SK-N-SH (cell line): ENCODE measurements at regions not wholly inside any gene's neighbourhood (a gene's known extent, or its start where the extent isn't known, plus 50 kb on each side); places are given as distances from the start of the nearest gene placed in this dataset.
"Not testable (repeated sequence)": the region's sequence is repeated elsewhere in the genome, so short reads cannot be mapped to it uniquely, and the experiment has no call there.

Experiments used
- CTCF ChIA-PET: fragments of 300-600, 350-600 bp; formaldehyde crosslinking; extraction: SDS; loops from one replicate; lab custom pipeline; 2021; lab: Yijun Ruan, JAX
- POLR2A ChIA-PET: fragments of 350-600 bp; sonication (Branson Sonifier 250); formaldehyde crosslinking; extraction: SDS; loops from one replicate; lab custom pipeline; 2020; ENCODE audit warnings: antibody characterized with exemption, inconsistent platforms; lab: Yijun Ruan, JAX
- DNase-seq: peaks from one replicate; pipeline ENCODE4 v3.0.0; 2012
- H2AFZ ChIP-seq: fragments of 200-600 bp; sonication (generic); 2 replicates; pipeline ENCODE4 v1.8.1; 2016; ENCODE audit warnings: antibody characterized with exemption, mild to moderate bottlenecking, low read depth
- H3F3A ChIP-seq: fragments of 200-600 bp; sonication (generic); replicated peaks from 2 replicates; pipeline ENCODE3; 2016; ENCODE audit warnings: antibody characterized with exemption, mild to moderate bottlenecking; ENCODE audit not compliant: insufficient read depth
- H3K27ac ChIP-seq, 2 experiments: fragments of 200-500 bp in 1 of 2; fragments of 200-600 bp in 1 of 2; sonication (Bioruptor generic) in 1 of 2; sonication (generic), shearing (Covaris generic) in 1 of 2; 2 replicates each; pipeline versions ENCODE4 v1.5.1 to v1.6.1; 2014 to 2016; ENCODE audit warnings: low read depth in 2 of 2, inconsistent platforms in 1 of 2, low read length in 1 of 2, mild to moderate bottlenecking in 1 of 2, mixed read lengths in 1 of 2
- H3K27me3 ChIP-seq: fragments of 200-600 bp; sonication (generic), shearing (Covaris generic); 2 replicates; pipeline ENCODE4 v1.6.1; 2016; ENCODE audit warnings: mixed run types; ENCODE audit not compliant: insufficient read depth
- H3K36me3 ChIP-seq, 2 experiments: fragments of 200-500 bp in 1 of 2; fragments of 200-600 bp in 1 of 2; sonication (Bioruptor generic) in 1 of 2; sonication (generic) in 1 of 2; replicated peaks in 1 of 2; 2 replicates each; pipeline versions ENCODE3 to v1.5.1; 2014 to 2016; ENCODE audit warnings: low read length in 1 of 2, mild to moderate bottlenecking in 1 of 2; ENCODE audit not compliant: insufficient read depth in 2 of 2, control insufficient read depth in 1 of 2
- H3K4me1 ChIP-seq, 2 experiments: fragments of 200-500 bp in 1 of 2; fragments of 200-600 bp in 1 of 2; sonication (Bioruptor generic) in 1 of 2; sonication (generic), shearing (Covaris generic) in 1 of 2; 2 replicates each; pipeline versions ENCODE4 v1.5.1 to v1.6.1; 2014 to 2016; ENCODE audit warnings: low read depth in 1 of 2, low read length in 1 of 2, mixed run types in 1 of 2; ENCODE audit not compliant: insufficient read depth in 2 of 2, control insufficient read depth in 1 of 2
- H3K4me2 ChIP-seq: fragments of 200-600 bp; sonication (generic), shearing (Covaris generic); 2 replicates; pipeline ENCODE4 v1.6.1; 2017; ENCODE audit warnings: mixed run types
- H3K4me3 ChIP-seq, 2 experiments: fragments of 200-500 bp in 1 of 2; fragments of 200-600 bp in 1 of 2; sonication (Bioruptor generic) in 1 of 2; sonication (generic), shearing (Covaris generic) in 1 of 2; 2 replicates each; pipeline versions ENCODE4 v1.5.1 to v1.8.1; 2014 to 2016; ENCODE audit warnings: low read depth in 2 of 2, inconsistent platforms in 1 of 2, low read length in 1 of 2, mild to moderate bottlenecking in 1 of 2, mixed read lengths in 1 of 2, moderate library complexity in 1 of 2
- H3K79me2 ChIP-seq: fragments of 200-600 bp; sonication (generic); 2 replicates; pipeline ENCODE4 v1.8.1; 2017; ENCODE audit warnings: mild to moderate bottlenecking; ENCODE audit not compliant: insufficient read depth
- H3K9ac ChIP-seq: fragments of 200-600 bp; sonication (generic); 2 replicates; pipeline ENCODE4 v1.6.1; 2017; ENCODE audit warnings: mixed run types
- H3K9me2 ChIP-seq: fragments of 200-600 bp; sonication (generic); 2 replicates; pipeline ENCODE4 v1.6.1; 2017; ENCODE audit warnings: mixed run types
- H3K9me3 ChIP-seq: fragments of 200-600 bp; sonication (generic); 2 replicates; pipeline ENCODE4 v1.6.1; 2017; ENCODE audit warnings: mixed run types, mild to moderate bottlenecking, moderate library complexity
- H4K20me1 ChIP-seq: fragments of 200-600 bp; sonication (generic); 2 replicates; pipeline ENCODE4 v1.6.1; 2017; ENCODE audit warnings: mild to moderate bottlenecking, mixed run types; ENCODE audit not compliant: insufficient read depth
- EP300 ChIP-seq, 2 experiments: IDR thresholded peaks; 2 replicates each; pipeline versions ENCODE4 v1.4.0 to v1.6.1; 2012; ENCODE audit warnings: borderline replicate concordance in 1 of 2, low read depth in 1 of 2, low read length in 1 of 2
- EZH2phosphoT487 ChIP-seq: fragments of 200-600 bp; sonication (generic); IDR thresholded peaks from 2 replicates; pipeline ENCODE4 v1.6.1; 2017; ENCODE audit warnings: low read depth, mixed run types, mild to moderate bottlenecking, antibody characterized with exemption, moderate library complexity, borderline replicate concordance
- FOXM1 ChIP-seq: IDR thresholded peaks from 2 replicates; pipeline ENCODE4 v1.4.0; 2012; ENCODE audit warnings: low read depth, mild to moderate bottlenecking
- GABPA ChIP-seq: IDR thresholded peaks from 2 replicates; pipeline ENCODE4 v1.4.0; 2012; ENCODE audit warnings: low read depth, mild to moderate bottlenecking
- JUND ChIP-seq: IDR thresholded peaks from 2 replicates; pipeline ENCODE4 v1.4.0; 2012
- MAX ChIP-seq: IDR thresholded peaks from 2 replicates; pipeline ENCODE4 v1.4.0; 2012; ENCODE audit warnings: low read depth
- NRF1 ChIP-seq: IDR thresholded peaks from 2 replicates; pipeline ENCODE4 v1.6.1; 2012; ENCODE audit warnings: low read depth, mild to moderate bottlenecking, low read length
- REST ChIP-seq: IDR thresholded peaks from 2 replicates; pipeline ENCODE4 v1.6.1; 2012; ENCODE audit warnings: mild to moderate bottlenecking, low read depth, low read length, moderate library complexity
- SMC3 ChIP-seq: IDR thresholded peaks from 2 replicates; pipeline ENCODE4 v1.6.1; 2012; ENCODE audit warnings: low read depth, low read length, improper control_type of control experiment
- TAF1 ChIP-seq: IDR thresholded peaks from 2 replicates; pipeline ENCODE4 v1.6.1; 2012; ENCODE audit warnings: low read depth, mild to moderate bottlenecking, low read length, moderate library complexity, borderline replicate concordance
- TEAD4 ChIP-seq: IDR thresholded peaks from 2 replicates; pipeline ENCODE4 v1.4.0; 2012; ENCODE audit warnings: mild to moderate bottlenecking, borderline replicate concordance; ENCODE audit not compliant: insufficient read depth
- WGBS: methylation state at CpG from one replicate; pipeline ENCODE4 v1.1.6; 2017; ENCODE audit warnings: low lambda C conversion rate; 5-methylcytosine and 5-hydroxymethylcytosine counted together
- TF ChIP-seq, protein P1 (sequence below): fragments of 150-350 bp; IDR thresholded peaks from 2 replicates; pipeline ENCODE4 v1.6.1; 2017; ENCODE audit warnings: antibody characterized with exemption, low read length, low read depth, borderline replicate concordance

DNA sequence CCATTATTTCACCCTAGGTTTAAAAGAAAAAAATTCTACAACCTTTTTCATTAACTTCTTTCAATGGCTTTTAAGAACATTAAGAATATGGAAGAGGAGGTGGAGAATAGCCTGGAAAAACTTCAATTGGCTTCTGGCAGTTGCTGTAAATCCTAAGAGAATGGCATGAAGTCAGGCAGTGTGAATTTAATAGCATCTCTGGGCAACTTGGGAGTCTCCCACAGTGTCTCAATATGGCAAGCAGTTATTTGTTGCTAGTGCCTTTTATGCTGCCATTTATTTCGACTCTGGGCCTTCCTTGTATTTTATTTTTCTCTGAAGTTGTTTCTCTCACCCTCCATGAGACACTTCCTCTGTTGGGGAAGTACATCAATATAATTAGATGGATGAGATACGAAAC lies 322.1 kb downstream of the CBLL2 start:
- WGBS: 4% methylated on average over 2 of the region's 2 CpGs
- CTCF ChIA-PET: no interaction called here
- no peak for TF ChIP-seq GABPA
- TF ChIP-seq, protein P1, sequence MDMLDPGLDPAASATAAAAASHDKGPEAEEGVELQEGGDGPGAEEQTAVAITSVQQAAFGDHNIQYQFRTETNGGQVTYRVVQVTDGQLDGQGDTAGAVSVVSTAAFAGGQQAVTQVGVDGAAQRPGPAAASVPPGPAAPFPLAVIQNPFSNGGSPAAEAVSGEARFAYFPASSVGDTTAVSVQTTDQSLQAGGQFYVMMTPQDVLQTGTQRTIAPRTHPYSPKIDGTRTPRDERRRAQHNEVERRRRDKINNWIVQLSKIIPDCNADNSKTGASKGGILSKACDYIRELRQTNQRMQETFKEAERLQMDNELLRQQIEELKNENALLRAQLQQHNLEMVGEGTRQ: no peak
- Histone ChIP-seq H3K4me2 (no peak overlapping the region), H3K9me2 (no peaks in the 10 kb centered on the region), H3K4me1 (no peaks in the 10 kb centered on the region), H3K27me3 (no peaks in the 10 kb centered on the region; the same call in 1 of the 2 replicates), H3K9ac (no peak overlapping the region), H3F3A (no peaks in the 10 kb centered on the region), H3K9me3 (no peaks in the 10 kb centered on the region), H4K20me1 (no peaks in the 10 kb centered on the region), H2AFZ (no peak overlapping the region), H3K79me2 (no peaks in the 10 kb centered on the region), H3K4me3 (no peak overlapping the region), H3K27ac (no peak overlapping the region), H3K36me3 (no peaks in the 10 kb centered on the region)
- DNase-seq: no peak
- POLR2A ChIA-PET: no interaction called here

DNA sequence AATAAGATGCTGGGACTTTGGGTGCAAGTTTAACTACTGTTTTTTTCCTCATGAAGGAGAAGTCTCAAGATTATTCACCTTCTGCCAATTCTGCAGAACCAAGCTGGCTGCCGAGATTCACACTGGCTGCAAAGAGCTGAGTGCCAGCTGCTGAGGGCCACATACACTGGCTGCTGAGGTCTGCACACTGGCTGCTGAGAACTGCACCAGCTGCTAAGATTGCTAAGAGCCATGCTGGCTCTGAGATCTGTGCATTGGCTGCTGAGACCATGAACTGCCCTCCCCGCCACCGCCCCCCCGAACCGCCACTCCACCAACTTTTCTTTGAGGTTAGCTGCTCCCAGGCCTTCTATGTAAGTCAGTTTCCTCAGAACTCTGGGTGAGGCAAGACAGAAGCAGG lies 330.3 kb downstream of the CBLL2 start:
- CTCF ChIA-PET: no interaction called here
- no peak overlapping the region for H3K4me3 ChIP-seq
- H3K9me3 ChIP-seq: no peaks in the 10 kb centered on the region
- H3K9ac ChIP-seq: no peak overlapping the region
- POLR2A ChIA-PET: no interaction called here
- no peaks in the 10 kb centered on the region for H3F3A ChIP-seq
- H3K27ac ChIP-seq: no peak overlapping the region
- 17% methylated on average over 1 of the region's 5 CpGs for WGBS
- no peak for TF ChIP-seq NRF1
- no peak for TF ChIP-seq TEAD4
- TF ChIP-seq JUND: no peak
- no peak for TF ChIP-seq EZH2phosphoT487
- no peak for TF ChIP-seq EP300 (IDR thresholded peaks at IDR 0.05; ENCODE audit: borderline replicate concordance in 1 of 2, low read depth in 1 of 2, low read length in 1 of 2)
- no peak for TF ChIP-seq GABPA
- no peak for TF ChIP-seq TAF1
- TF ChIP-seq SMC3: no peak
- TF ChIP-seq, protein P1: no peak
- TF ChIP-seq MAX: no peak
- no peak for TF ChIP-seq REST
- TF ChIP-seq FOXM1: no peak
- H3K4me1 ChIP-seq: no peaks in the 10 kb centered on the region
- H3K79me2 ChIP-seq: no peaks in the 10 kb centered on the region
- no peaks in the 10 kb centered on the region for H3K9me2 ChIP-seq
- H3K27me3 ChIP-seq: no peaks in the 10 kb centered on the region
- DNase-seq: no peak
- H3K4me2 ChIP-seq: no peak overlapping the region
- no peaks in the 10 kb centered on the region for H3K36me3 ChIP-seq
- H4K20me1 ChIP-seq: no peaks in the 10 kb centered on the region
- H2AFZ ChIP-seq: no peak overlapping the region

GRCh38 chrX:22609452-22609851 lies 336.7 kb downstream of the CBLL2 start:
- H3K27ac ChIP-seq, H3K79me2 ChIP-seq, H3F3A ChIP-seq, H3K27me3 ChIP-seq, DNase-seq, H3K4me1 ChIP-seq, H3K36me3 ChIP-seq, POLR2A ChIA-PET, H3K9me2 ChIP-seq, H3K4me2 ChIP-seq, H3K4me3 ChIP-seq, H2AFZ ChIP-seq, H3K9ac ChIP-seq, CTCF ChIA-PET, H3K9me3 ChIP-seq, H4K20me1 ChIP-seq: not testable (repeated sequence)
- 69% methylated on average over 13 of the region's 15 CpGs for WGBS
